ENCODE measurements at regions not wholly inside any gene's neighbourhood (a gene's known extent, or its start where the extent isn't known, plus 50 kb on each side); places are given as distances from the start of the nearest gene placed in this dataset.

- H3K4me1 Mint-ChIP-seq: peaks cover 2% of the 10 kb centered on the region
- H3K9me3 ChIP-seq (ENCODE audit: control insufficient read depth, low read length): peaks cover 25% of the 10 kb centered on the region
- H3K36me3 ChIP-seq (ENCODE audit: control insufficient read depth, insufficient read depth, low read length): no peaks in the 10 kb centered on the region
- H3K4me3 ChIP-seq (ENCODE audit: low read length): no peak overlapping the region
- no peak overlapping the region for H3K27ac Mint-ChIP-seq
- H3K9ac ChIP-seq (ENCODE audit: extremely low read depth, low read length, poor library complexity, severe bottlenecking): no peak overlapping the region
- peaks cover 8% of the 10 kb centered on the region for H3K36me3 Mint-ChIP-seq (ENCODE audit: low read depth)
- no peaks in the 10 kb centered on the region for H3K27me3 Mint-ChIP-seq (ENCODE audit: insufficient read depth)
- no peaks in the 10 kb centered on the region for H3K27me3 ChIP-seq (ENCODE audit: control insufficient read depth, insufficient read depth, low read length, poor library complexity, severe bottlenecking)
- H3K4me1 ChIP-seq (ENCODE audit: control insufficient read depth, insufficient read depth, low read length): no peaks in the 10 kb centered on the region
- TF ChIP-seq CTCF (conservative IDR thresholded peaks at IDR 0.05): no peak
- no peak overlapping the region for H3K27ac ChIP-seq (ENCODE audit: low read depth, low read length)
- H3K4me3 Mint-ChIP-seq: no peak overlapping the region
- no peak for DNase-seq
- H3K9me3 Mint-ChIP-seq: peaks cover 35% of the 10 kb centered on the region
Measured at GRCh38 chr1:232204269-232204668, 425.7 kb downstream of the SIPA1L2 start.

DNA sequence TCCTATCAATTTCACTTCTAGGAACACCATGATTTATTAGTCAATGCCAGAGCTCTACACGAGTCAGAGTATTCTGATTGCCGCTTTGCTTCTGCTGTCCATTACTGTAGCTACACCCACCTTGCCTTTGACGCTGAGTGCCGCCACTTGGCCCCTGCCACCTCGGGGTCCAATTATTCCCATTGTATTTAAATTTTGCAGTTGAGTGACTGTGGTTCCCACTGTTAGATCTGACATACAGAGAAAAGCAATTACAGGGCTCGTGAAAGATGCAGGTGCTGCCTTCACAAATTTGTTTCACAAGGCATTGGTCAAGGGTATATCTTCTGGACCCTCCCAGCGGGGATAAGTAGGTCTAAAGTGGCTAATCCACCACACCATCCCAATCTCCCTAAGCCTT lies 428.9 kb downstream of the SIPA1L2 start:
- Mint-ChIP-seq H3K27me3 (ENCODE audit: insufficient read depth) (no peaks in the 10 kb centered on the region), H3K27ac (no peak overlapping the region), H3K36me3 (ENCODE audit: low read depth) (peaks cover 8% of the 10 kb centered on the region), H3K4me1 (no peaks in the 10 kb centered on the region), H3K4me3 (no peak overlapping the region), H3K9me3 (peaks cover 35% of the 10 kb centered on the region)
- Histone ChIP-seq H3K36me3 (ENCODE audit: control insufficient read depth, insufficient read depth, low read length) (no peaks in the 10 kb centered on the region), H3K4me3 (ENCODE audit: low read length) (no peak overlapping the region), H3K9ac (ENCODE audit: extremely low read depth, low read length, poor library complexity, severe bottlenecking) (no peak overlapping the region), H3K4me1 (ENCODE audit: control insufficient read depth, insufficient read depth, low read length) (no peaks in the 10 kb centered on the region), H3K27ac (ENCODE audit: low read depth, low read length) (no peak overlapping the region), H3K9me3 (ENCODE audit: control insufficient read depth, low read length) (peaks cover 25% of the 10 kb centered on the region), H3K27me3 (ENCODE audit: control insufficient read depth, insufficient read depth, low read length, poor library complexity, severe bottlenecking) (no peaks in the 10 kb centered on the region)
- WGBS, 2 experiments (ENCODE audit: insufficient coverage in 1 of 2, insufficient read length in 1 of 2): 95 to 98% methylated on average over 6 to 7 of the region's 7 CpGs
- no peak for TF ChIP-seq CTCF (conservative IDR thresholded peaks at IDR 0.05)
- peak; percentile 11 for DNase-seq

GRCh38 chr1:232196042-232196441 lies 433.9 kb downstream of the SIPA1L2 start:
- no peak overlapping the region for H3K4me3 ChIP-seq (ENCODE audit: low read length)
- no peaks in the 10 kb centered on the region for H3K27me3 ChIP-seq (ENCODE audit: control insufficient read depth, insufficient read depth, low read length, poor library complexity, severe bottlenecking)
- H3K4me1 Mint-ChIP-seq: no peaks in the 10 kb centered on the region
- H3K27ac Mint-ChIP-seq: no peak overlapping the region
- DNase-seq: no peak
- H3K9ac ChIP-seq (ENCODE audit: extremely low read depth, low read length, poor library complexity, severe bottlenecking): no peak overlapping the region
- H3K36me3 ChIP-seq (ENCODE audit: control insufficient read depth, insufficient read depth, low read length): no peaks in the 10 kb centered on the region
- H3K27ac ChIP-seq (ENCODE audit: low read depth, low read length): no peak overlapping the region
- no peaks in the 10 kb centered on the region for H3K4me1 ChIP-seq (ENCODE audit: control insufficient read depth, insufficient read depth, low read length)
- WGBS, 2 experiments (ENCODE audit: insufficient coverage in 1 of 2, insufficient read length in 1 of 2): 91 to 100% methylated on average over 1 of the region's 1 CpG
- peaks cover 6% of the 10 kb centered on the region for H3K9me3 Mint-ChIP-seq
- H3K4me3 Mint-ChIP-seq: no peak overlapping the region
- H3K27me3 Mint-ChIP-seq (ENCODE audit: insufficient read depth): no peaks in the 10 kb centered on the region
- TF ChIP-seq CTCF (conservative IDR thresholded peaks at IDR 0.05): no peak
- peaks cover 3% of the 10 kb centered on the region for H3K36me3 Mint-ChIP-seq (ENCODE audit: low read depth)
- H3K9me3 ChIP-seq (ENCODE audit: control insufficient read depth, low read length): peaks cover 17% of the 10 kb centered on the region

All from endodermal cell (in vitro differentiated cells).